HAP-1 (cell line): ENCODE measurements at regions not wholly inside any gene's neighbourhood (a gene's known extent, or its start where the extent isn't known, plus 50 kb on each side); places are given as distances from the start of the nearest gene placed in this dataset.

ENCODE experiments used
- DNase-seq, 2 experiments: peaks; one replicate each; pipeline ENCODE4 v3.0.0-alpha.2; 2016 to 2020; ENCODE audit warnings: low spot score in 2 of 2
- H3K27me3 ChIP-seq: fragments of 250-450 bp; sonication (Bioruptor Pico); 2 replicates; pipeline ENCODE4 v1.5.1; 2020; ENCODE audit warnings: low read depth, mild to moderate bottlenecking, moderate library complexity
- H3K36me3 ChIP-seq: fragments of 250-450 bp; sonication (Bioruptor Pico); replicated peaks from 2 replicates; pipeline ENCODE4 v1.5.1; 2020; ENCODE audit warnings: mild to moderate bottlenecking
- H3K4me1 ChIP-seq: fragments of 250-450 bp; sonication (Bioruptor Pico); 2 replicates; pipeline ENCODE4 v1.5.1; 2020; ENCODE audit warnings: mild to moderate bottlenecking
- H3K4me3 ChIP-seq: fragments of 250-450 bp; sonication (Bioruptor Pico); 2 replicates; pipeline ENCODE4 v1.5.1; 2020; ENCODE audit warnings: mild to moderate bottlenecking, moderate library complexity
- H3K9me3 ChIP-seq: fragments of 250-450 bp; sonication (Bioruptor Pico); 2 replicates; pipeline ENCODE4 v1.5.1; 2020; ENCODE audit warnings: mild to moderate bottlenecking, moderate library complexity
- in situ Hi-C: fragments of 300-500 bp; cut with MboI; formaldehyde crosslinking; loops from 3 replicates; pipeline ENCODE4 v1.14.3; 2020; ENCODE audit warnings: low sequenced_read_pairs, inconsistent platforms, mixed read lengths

- no peaks in the 10 kb centered on the region for H3K4me1 ChIP-seq
- H3K27me3 ChIP-seq: no peaks in the 10 kb centered on the region
- no peak for DNase-seq
- no peak overlapping the region for H3K4me3 ChIP-seq
- in situ Hi-C loops: no loop called here
- no peaks in the 10 kb centered on the region for H3K9me3 ChIP-seq
- H3K36me3 ChIP-seq: no peaks in the 10 kb centered on the region
These were observed 101.2 kb downstream of the TPRA1 start for GRCh38 chr3:127489357-127489756.

GRCh38 chr3:127488740-127489139 lies 101.8 kb downstream of the TPRA1 start:
- Histone ChIP-seq H3K36me3 (no peaks in the 10 kb centered on the region), H3K27me3 (no peaks in the 10 kb centered on the region), H3K9me3 (no peaks in the 10 kb centered on the region), H3K4me3 (no peak overlapping the region), H3K4me1 (no peaks in the 10 kb centered on the region)
- in situ Hi-C loops: no loop called here
- DNase-seq: no peak

GRCh38 chr3:127488141-127488672 lies 102.3 kb downstream of the TPRA1 start:
- Histone ChIP-seq H3K4me3 (no peak overlapping the region), H3K9me3 (no peaks in the 10 kb centered on the region), H3K4me1 (no peaks in the 10 kb centered on the region), H3K27me3 (no peaks in the 10 kb centered on the region), H3K36me3 (no peaks in the 10 kb centered on the region)
- DNase-seq: no peak
- in situ Hi-C loops: no loop called here

GRCh38 chr3:127487196-127487595 lies 103.3 kb downstream of the TPRA1 start:
- Histone ChIP-seq H3K27me3 (no peaks in the 10 kb centered on the region), H3K36me3 (no peaks in the 10 kb centered on the region), H3K4me3 (no peak overlapping the region), H3K9me3 (no peaks in the 10 kb centered on the region), H3K4me1 (no peaks in the 10 kb centered on the region)
- in situ Hi-C loops: no loop called here
- DNase-seq: no peak

DNA sequence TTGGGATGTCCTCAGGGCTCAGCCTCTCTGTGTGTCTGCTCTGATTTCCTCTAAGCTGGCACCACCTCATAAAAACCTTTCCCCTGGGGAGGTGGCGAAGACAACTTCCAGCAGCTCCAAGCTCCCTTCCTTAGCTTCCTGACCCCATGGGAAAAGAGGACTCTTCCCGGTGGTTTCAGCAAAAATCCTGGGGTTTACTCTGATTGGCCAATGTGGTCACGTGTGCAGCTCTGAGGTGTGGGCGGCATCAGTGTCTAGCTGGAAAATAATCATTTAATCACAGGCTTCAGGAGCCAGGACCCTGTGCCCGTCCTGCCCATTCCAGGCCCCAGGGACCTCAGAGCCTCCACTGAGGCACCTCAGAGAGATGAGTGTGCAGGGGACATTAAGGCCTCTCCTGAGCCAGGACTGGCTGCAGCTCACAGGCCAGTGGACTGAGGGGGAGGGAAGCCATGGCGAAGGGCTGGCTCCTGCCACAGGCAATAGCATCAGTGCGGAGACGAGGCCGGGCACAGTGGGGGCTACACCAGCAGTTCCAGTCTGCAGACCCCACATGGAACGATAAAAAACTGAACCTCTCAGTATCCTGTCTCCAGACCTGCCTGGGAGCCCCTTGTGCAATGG lies 104.1 kb downstream of the TPRA1 start:
- in situ Hi-C loops: no loop called here
- Histone ChIP-seq H3K9me3 (no peaks in the 10 kb centered on the region), H3K27me3 (no peaks in the 10 kb centered on the region), H3K4me1 (no peaks in the 10 kb centered on the region), H3K36me3 (no peaks in the 10 kb centered on the region), H3K4me3 (no peak overlapping the region)
- DNase-seq: no peak

DNA sequence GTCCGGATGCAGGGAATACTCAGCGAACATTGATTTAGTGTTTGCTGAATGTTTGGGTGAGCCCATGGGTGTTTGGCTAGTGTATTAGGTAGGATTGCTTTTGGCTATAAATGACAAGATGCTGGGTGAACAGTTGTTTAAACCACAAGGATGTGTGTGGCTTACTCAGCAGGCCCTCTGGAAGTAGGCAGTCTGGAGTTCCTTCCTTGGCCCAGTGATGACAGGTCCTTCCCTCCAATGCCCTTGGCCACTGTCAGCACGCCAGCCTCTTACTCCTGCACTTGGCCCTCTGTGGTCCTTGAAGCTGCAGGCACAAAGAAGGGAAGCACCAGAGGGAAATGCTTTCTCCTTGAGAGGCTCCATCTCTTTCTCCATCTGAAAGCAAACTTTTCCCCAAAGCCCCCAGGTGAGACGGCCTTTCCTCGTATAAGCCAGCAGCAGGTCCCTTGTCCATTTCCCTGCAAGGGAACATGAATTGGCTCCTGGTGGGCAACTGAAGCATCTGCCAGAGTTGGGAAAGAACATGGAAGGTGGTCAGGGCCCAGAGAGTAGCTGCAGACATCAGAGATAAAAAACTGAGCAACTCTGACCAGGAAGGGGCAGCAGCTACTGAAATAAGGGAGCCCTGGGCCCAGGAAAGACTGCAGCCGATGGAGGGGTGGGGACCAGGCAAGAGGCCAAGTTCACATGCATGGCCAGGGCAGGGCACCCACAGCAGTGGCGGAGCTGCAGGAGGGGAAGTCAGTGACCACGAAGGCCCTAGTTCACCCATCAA lies 105.0 kb downstream of the TPRA1 start:
- in situ Hi-C loops: no loop called here
- Histone ChIP-seq H3K9me3 (no peaks in the 10 kb centered on the region), H3K27me3 (no peaks in the 10 kb centered on the region), H3K36me3 (no peaks in the 10 kb centered on the region), H3K4me1 (no peaks in the 10 kb centered on the region), H3K4me3 (no peak overlapping the region)
- DNase-seq: no peak

GRCh38 chr3:127484601-127485388 lies 105.7 kb downstream of the TPRA1 start:
- H3K36me3 ChIP-seq: no peaks in the 10 kb centered on the region
- no peaks in the 10 kb centered on the region for H3K27me3 ChIP-seq
- H3K9me3 ChIP-seq: no peaks in the 10 kb centered on the region
- no peak overlapping the region for H3K4me3 ChIP-seq
- no peaks in the 10 kb centered on the region for H3K4me1 ChIP-seq
- peak in 1 of 2 experiments; percentile 4 for DNase-seq
- in situ Hi-C loops: no loop called here

DNA sequence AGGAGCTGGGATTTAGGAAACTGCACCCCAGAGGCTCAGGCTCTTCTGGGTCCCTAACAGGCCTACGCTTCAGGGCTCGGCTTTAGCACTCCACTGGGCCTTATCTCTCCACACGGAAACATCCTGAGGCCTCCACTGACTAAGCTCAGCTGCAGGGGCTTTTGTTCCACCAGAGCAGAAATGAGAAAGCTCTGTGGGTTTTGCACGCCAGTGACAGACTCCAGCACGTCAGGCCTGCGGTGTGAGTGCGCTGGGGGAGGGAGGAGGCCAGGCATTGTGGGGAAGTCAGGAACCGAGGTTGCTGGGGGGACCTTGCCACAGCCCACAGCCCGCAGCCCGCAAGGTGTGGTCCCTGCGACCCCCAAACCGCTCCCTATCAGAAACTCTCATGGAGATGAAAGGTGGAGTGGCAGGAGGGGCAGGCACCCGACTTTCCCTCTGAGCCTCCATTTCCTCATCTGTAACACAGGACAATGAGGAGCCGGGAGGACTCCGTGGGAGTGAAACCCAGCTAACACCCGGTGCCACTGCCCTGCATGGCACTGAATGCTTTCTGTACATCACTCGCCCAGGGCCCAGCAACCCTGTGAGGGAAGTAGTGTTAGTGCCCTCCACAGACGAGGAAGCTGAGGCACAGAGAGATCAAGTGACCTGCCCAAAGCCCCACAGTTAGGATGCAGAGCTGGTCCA lies 106.5 kb downstream of the TPRA1 start:
- in situ Hi-C loops: no loop called here
- peak in 1 of 2 experiments; percentile 5 for DNase-seq
- Histone ChIP-seq H3K27me3 (no peaks in the 10 kb centered on the region), H3K4me1 (no peaks in the 10 kb centered on the region), H3K9me3 (no peaks in the 10 kb centered on the region), H3K4me3 (no peak overlapping the region), H3K36me3 (no peaks in the 10 kb centered on the region)

DNA sequence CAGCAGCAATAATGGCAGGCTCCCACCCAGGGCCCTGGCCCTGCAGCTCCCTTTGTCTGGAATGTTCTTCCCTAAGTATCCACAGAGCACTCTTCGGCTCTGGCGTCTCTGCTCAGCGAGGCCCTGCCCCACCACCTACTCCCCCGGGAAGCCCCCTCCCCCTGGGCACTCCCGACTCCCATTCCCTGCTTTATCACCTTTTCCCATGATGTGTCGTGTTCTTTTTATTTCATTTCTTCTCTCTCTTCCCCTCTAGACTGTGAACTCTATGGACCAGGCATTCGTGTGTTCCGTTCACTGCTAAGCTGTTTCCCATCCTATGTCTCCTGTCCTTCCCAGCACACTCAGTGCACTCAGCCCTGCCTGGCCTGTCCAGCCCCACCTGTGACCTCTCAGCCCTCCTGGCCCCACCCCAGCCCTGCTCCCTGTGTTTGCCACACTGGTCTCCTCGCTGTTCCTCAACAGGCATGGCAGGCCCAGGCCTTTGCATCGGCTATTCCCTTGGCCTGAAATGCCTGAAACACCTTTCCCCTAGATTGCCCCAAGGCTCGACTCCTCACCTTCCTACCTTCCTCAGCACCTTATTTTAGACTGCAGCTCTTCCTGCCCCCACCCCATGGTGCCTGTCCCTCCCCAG lies 107.4 kb downstream of the TPRA1 start:
- in situ Hi-C loops: no loop called here
- Histone ChIP-seq H3K4me1 (no peaks in the 10 kb centered on the region), H3K9me3 (no peaks in the 10 kb centered on the region), H3K4me3 (no peak overlapping the region), H3K27me3 (no peaks in the 10 kb centered on the region), H3K36me3 (no peaks in the 10 kb centered on the region)
- DNase-seq: peak in 1 of 2 experiments; percentile 3

DNA sequence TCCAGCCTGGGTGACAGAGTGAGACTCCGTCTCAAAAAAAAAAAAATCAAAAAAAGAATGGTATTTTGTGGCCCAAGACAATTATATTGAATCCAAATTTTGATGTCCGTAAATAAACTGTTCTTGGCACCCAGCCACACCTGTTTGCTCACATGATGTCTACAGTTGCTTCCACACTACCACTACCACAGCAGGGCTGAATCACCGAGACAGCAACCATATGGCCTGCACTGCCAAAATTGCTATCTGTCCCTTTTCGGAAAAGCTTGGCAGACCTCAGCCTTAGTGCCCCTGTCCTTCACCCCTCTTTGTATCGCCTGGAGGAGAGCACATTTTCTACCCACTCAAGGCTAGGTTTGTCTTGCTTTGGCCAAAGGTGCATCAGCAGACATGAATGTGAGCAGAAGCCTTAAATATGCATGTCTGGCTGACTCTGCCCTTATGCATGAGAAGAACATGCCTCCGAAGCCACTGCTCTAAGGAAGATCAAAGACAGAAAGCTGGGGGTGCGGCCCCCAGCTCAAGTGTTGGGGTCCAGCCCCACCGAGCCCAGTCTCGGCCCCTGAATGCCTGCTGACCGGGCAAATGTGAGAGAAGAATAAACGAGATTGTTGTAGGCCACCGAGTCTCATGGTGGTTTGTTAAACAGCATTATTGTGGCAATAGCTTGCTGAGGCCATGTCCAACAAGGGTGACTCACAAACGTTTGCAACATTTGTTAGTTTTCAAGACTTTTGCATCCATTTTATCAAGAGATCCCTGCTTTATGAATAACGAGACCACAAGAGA lies 108.1 kb downstream of the TPRA1 start:
- Histone ChIP-seq H3K27me3 (no peaks in the 10 kb centered on the region), H3K36me3 (no peaks in the 10 kb centered on the region), H3K9me3 (no peaks in the 10 kb centered on the region), H3K4me3 (no peak overlapping the region), H3K4me1 (no peaks in the 10 kb centered on the region)
- DNase-seq: no peak
- in situ Hi-C loops: no loop called here

DNA sequence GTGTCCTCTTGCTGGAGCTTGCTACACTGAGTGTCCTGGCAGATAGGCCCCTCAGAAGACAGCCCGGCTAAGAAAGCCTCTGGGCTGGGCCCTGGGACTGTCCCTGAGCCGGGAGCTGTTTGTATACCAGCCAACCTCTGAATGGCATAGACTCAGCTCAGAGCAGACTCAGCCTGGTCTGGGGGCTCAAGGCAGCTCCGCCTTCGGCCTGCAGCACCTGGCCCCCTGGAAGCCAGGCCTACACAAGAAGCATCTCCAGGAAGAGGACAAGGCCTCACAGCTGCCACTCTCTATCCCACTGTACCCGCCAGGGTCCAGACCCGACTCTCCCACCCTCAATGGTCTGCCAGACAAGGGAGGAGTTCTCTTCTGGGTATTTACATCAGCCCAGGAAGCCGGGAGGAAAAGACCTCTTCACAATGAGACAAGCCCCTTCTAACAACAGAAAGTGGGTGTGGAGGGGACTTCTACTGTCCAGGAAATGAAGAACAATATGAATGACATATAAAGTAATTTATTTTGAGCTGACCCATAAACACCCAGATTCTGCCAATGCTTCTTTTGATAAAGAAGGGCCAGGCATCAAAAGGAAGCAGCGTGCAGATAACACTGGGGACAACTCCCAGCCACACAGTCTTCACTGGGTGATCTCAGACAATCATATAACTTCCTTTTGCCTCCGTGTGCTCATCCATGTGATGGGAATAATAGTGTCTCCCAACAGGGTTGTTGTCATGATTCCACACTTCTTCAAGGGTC lies 110.2 kb downstream of the TPRA1 start:
- in situ Hi-C loops: no loop called here
- H3K36me3 ChIP-seq: no peaks in the 10 kb centered on the region
- DNase-seq: no peak
- no peaks in the 10 kb centered on the region for H3K27me3 ChIP-seq
- H3K9me3 ChIP-seq: no peaks in the 10 kb centered on the region
- no peak overlapping the region for H3K4me3 ChIP-seq
- no peaks in the 10 kb centered on the region for H3K4me1 ChIP-seq

DNA sequence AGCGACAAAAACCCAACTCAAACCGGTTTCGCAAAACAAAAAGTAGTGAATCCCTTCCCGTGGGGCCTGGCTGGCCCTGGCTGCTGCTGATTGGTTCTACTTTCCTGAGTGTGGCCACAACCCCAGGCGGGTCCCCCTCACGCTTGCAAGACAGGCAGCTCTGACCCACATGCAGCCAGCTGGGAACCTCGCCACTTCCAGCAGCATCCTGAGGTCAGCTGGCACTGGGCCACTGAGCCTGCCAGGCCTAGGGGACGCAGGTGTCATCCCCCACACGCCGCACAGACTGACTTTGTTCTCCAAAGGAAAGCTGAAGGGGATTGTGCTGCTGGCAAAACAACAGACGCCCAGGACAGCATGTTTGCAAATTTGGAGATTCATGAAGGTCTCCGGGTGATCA lies 111.1 kb downstream of the TPRA1 start:
- Histone ChIP-seq H3K9me3 (no peaks in the 10 kb centered on the region), H3K27me3 (no peaks in the 10 kb centered on the region), H3K4me3 (no peak overlapping the region), H3K36me3 (no peaks in the 10 kb centered on the region), H3K4me1 (no peaks in the 10 kb centered on the region)
- in situ Hi-C loops: no loop called here
- DNase-seq: no peak
